ENCODE measurements at regions not wholly inside any gene's neighbourhood (a gene's known extent, or its start where the extent isn't known, plus 50 kb on each side); places are given as distances from the start of the nearest gene placed in this dataset.

GRCh38 chr3:117587416-117587815 lies 877.8 kb downstream of the TUSC7 start:
- no peak for DNase-seq

GRCh38 chr3:117589454-117589853 lies 879.9 kb downstream of the TUSC7 start:
- no peak for DNase-seq

GRCh38 chr3:117595615-117596014 lies 886.0 kb downstream of the TUSC7 start:
- DNase-seq = no peak

GRCh38 chr3:117596503-117596902 lies 886.9 kb downstream of the TUSC7 start:
- no peak for DNase-seq

- no peak for DNase-seq
Measured at GRCh38 chr3:117597865-117598264, 888.3 kb downstream of the TUSC7 start.

GRCh38 chr3:117600112-117600511 lies 890.5 kb downstream of the TUSC7 start:
- no peak for DNase-seq

- DNase-seq = no peak
Measured at GRCh38 chr3:117600666-117601065, 891.1 kb downstream of the TUSC7 start.

- DNase-seq = no peak
Measured at GRCh38 chr3:117602058-117602644, 892.6 kb downstream of the TUSC7 start.

GRCh38 chr3:117603097-117603496 lies 893.5 kb downstream of the TUSC7 start:
- DNase-seq = no peak

GRCh38 chr3:117606866-117607265 lies 897.3 kb downstream of the TUSC7 start:
- no peak for DNase-seq

GRCh38 chr3:117609330-117609729 lies 899.8 kb downstream of the TUSC7 start:
- no peak for DNase-seq

GRCh38 chr3:117610156-117610555 lies 900.6 kb downstream of the TUSC7 start:
- no peak for DNase-seq

GRCh38 chr3:117611211-117611610 lies 901.6 kb downstream of the TUSC7 start:
- DNase-seq = no peak

GRCh38 chr3:117616227-117616626 lies 906.6 kb downstream of the TUSC7 start:
- no peak for DNase-seq

GRCh38 chr3:117617906-117618305 lies 908.3 kb downstream of the TUSC7 start:
- DNase-seq = no peak

- no peak for DNase-seq
Measured at GRCh38 chr3:117618462-117618861, 908.9 kb downstream of the TUSC7 start.

- no peak for DNase-seq
Measured at GRCh38 chr3:117619805-117620204, 910.2 kb downstream of the TUSC7 start.

GRCh38 chr3:117622171-117622841 lies 912.7 kb downstream of the TUSC7 start:
- no peak for DNase-seq

- DNase-seq = no peak
Measured at GRCh38 chr3:117624424-117624823, 914.8 kb downstream of the TUSC7 start.

GRCh38 chr3:117625174-117625573 lies 915.6 kb downstream of the TUSC7 start:
- no peak for DNase-seq

- DNase-seq = no peak
Measured at GRCh38 chr3:117626577-117626976, 917.0 kb downstream of the TUSC7 start.

GRCh38 chr3:117628823-117629291 lies 919.3 kb downstream of the TUSC7 start:
- no peak for DNase-seq

- no peak for DNase-seq
Measured at GRCh38 chr3:117629505-117629904, 919.9 kb downstream of the TUSC7 start.

- no peak for DNase-seq
Measured at GRCh38 chr3:117630469-117630868, 920.9 kb downstream of the TUSC7 start.

- DNase-seq = no peak
Measured at GRCh38 chr3:117630885-117631284, 921.3 kb downstream of the TUSC7 start.

All from activated CD4-positive, alpha-beta T cell treated with anti-CD3 and anti-CD28 coated beads for 48 hours (primary cell).